ENCODE measurements at regions not wholly inside any gene's neighbourhood (a gene's known extent, or its start where the extent isn't known, plus 50 kb on each side); places are given as distances from the start of the nearest gene placed in this dataset.

GRCh38 chr17:45700171-45701090 is 83.7 kb upstream of the CRHR1 start:
- Histone ChIP-seq H3K9ac (ENCODE audit: low read length) (no peak overlapping the region), H3K9me3 (ENCODE audit: control insufficient read depth, low read length) (no peaks in the 10 kb centered on the region), H3K27me3 (ENCODE audit: control insufficient read depth, insufficient read depth, low read length) (no peaks in the 10 kb centered on the region)

GRCh38 chr17:45702666-45703266 is 81.4 kb upstream of the CRHR1 start:
- Histone ChIP-seq H3K9ac (ENCODE audit: low read length) (no peak overlapping the region), H3K9me3 (ENCODE audit: control insufficient read depth, low read length) (no peaks in the 10 kb centered on the region), H3K4me3 (ENCODE audit: low read length) (no peak overlapping the region), H3K4me1 (ENCODE audit: control insufficient read depth, insufficient read depth, low read length) (no peaks in the 10 kb centered on the region), H3K36me3 (ENCODE audit: control insufficient read depth, insufficient read depth, low read length) (no peaks in the 10 kb centered on the region), H3K27me3 (ENCODE audit: control insufficient read depth, insufficient read depth, low read length) (no peaks in the 10 kb centered on the region)

More at GRCh38 chr17:45700171-45701090, 83.7 kb upstream of the CRHR1 start:
- Histone ChIP-seq H3K4me1 (ENCODE audit: control insufficient read depth, insufficient read depth, low read length) (no peaks in the 10 kb centered on the region), H3K4me3 (ENCODE audit: low read length) (no peak overlapping the region), H3K36me3 (ENCODE audit: control insufficient read depth, insufficient read depth, low read length) (no peaks in the 10 kb centered on the region)

GRCh38 chr17:45703348-45703747 is 80.8 kb upstream of the CRHR1 start:
- H3K9ac ChIP-seq (ENCODE audit: low read length) = no peak overlapping the region
- no peaks in the 10 kb centered on the region for H3K9me3 ChIP-seq (ENCODE audit: control insufficient read depth, low read length)
- H3K27me3 ChIP-seq (ENCODE audit: control insufficient read depth, insufficient read depth, low read length) = no peaks in the 10 kb centered on the region
- H3K4me1 ChIP-seq (ENCODE audit: control insufficient read depth, insufficient read depth, low read length) = no peaks in the 10 kb centered on the region
- no peak overlapping the region for H3K4me3 ChIP-seq (ENCODE audit: low read length)
- H3K36me3 ChIP-seq (ENCODE audit: control insufficient read depth, insufficient read depth, low read length) = no peaks in the 10 kb centered on the region

GRCh38 chr17:45703806-45704205 is 80.3 kb upstream of the CRHR1 start:
- Histone ChIP-seq H3K27me3 (ENCODE audit: control insufficient read depth, insufficient read depth, low read length) (no peaks in the 10 kb centered on the region), H3K4me1 (ENCODE audit: control insufficient read depth, insufficient read depth, low read length) (no peaks in the 10 kb centered on the region), H3K4me3 (ENCODE audit: low read length) (no peak overlapping the region), H3K9ac (ENCODE audit: low read length) (no peak overlapping the region), H3K36me3 (ENCODE audit: control insufficient read depth, insufficient read depth, low read length) (no peaks in the 10 kb centered on the region), H3K9me3 (ENCODE audit: control insufficient read depth, low read length) (no peaks in the 10 kb centered on the region)

- H3K27me3 ChIP-seq (ENCODE audit: control insufficient read depth, insufficient read depth, low read length) = no peaks in the 10 kb centered on the region
- H3K9ac ChIP-seq (ENCODE audit: low read length) = no peak overlapping the region
- no peak overlapping the region for H3K4me3 ChIP-seq (ENCODE audit: low read length)
- no peaks in the 10 kb centered on the region for H3K36me3 ChIP-seq (ENCODE audit: control insufficient read depth, insufficient read depth, low read length)
- no peaks in the 10 kb centered on the region for H3K4me1 ChIP-seq (ENCODE audit: control insufficient read depth, insufficient read depth, low read length)
- no peaks in the 10 kb centered on the region for H3K9me3 ChIP-seq (ENCODE audit: control insufficient read depth, low read length)
These were observed 79.9 kb upstream of the CRHR1 start for GRCh38 chr17:45704251-45704650.

GRCh38 chr17:45705123-45706009 is 78.8 kb upstream of the CRHR1 start:
- Histone ChIP-seq H3K4me1 (ENCODE audit: control insufficient read depth, insufficient read depth, low read length) (no peaks in the 10 kb centered on the region), H3K27me3 (ENCODE audit: control insufficient read depth, insufficient read depth, low read length) (no peaks in the 10 kb centered on the region), H3K9me3 (ENCODE audit: control insufficient read depth, low read length) (no peaks in the 10 kb centered on the region), H3K36me3 (ENCODE audit: control insufficient read depth, insufficient read depth, low read length) (no peaks in the 10 kb centered on the region), H3K4me3 (ENCODE audit: low read length) (no peak overlapping the region), H3K9ac (ENCODE audit: low read length) (no peak overlapping the region)

GRCh38 chr17:45706033-45706432 is 78.1 kb upstream of the CRHR1 start:
- Histone ChIP-seq H3K4me1 (ENCODE audit: control insufficient read depth, insufficient read depth, low read length) (no peaks in the 10 kb centered on the region), H3K9ac (ENCODE audit: low read length) (no peak overlapping the region), H3K9me3 (ENCODE audit: control insufficient read depth, low read length) (no peaks in the 10 kb centered on the region), H3K4me3 (ENCODE audit: low read length) (no peak overlapping the region), H3K36me3 (ENCODE audit: control insufficient read depth, insufficient read depth, low read length) (no peaks in the 10 kb centered on the region), H3K27me3 (ENCODE audit: control insufficient read depth, insufficient read depth, low read length) (no peaks in the 10 kb centered on the region)

- Histone ChIP-seq H3K36me3 (ENCODE audit: control insufficient read depth, insufficient read depth, low read length) (no peaks in the 10 kb centered on the region), H3K27me3 (ENCODE audit: control insufficient read depth, insufficient read depth, low read length) (no peaks in the 10 kb centered on the region), H3K9me3 (ENCODE audit: control insufficient read depth, low read length) (no peaks in the 10 kb centered on the region), H3K9ac (ENCODE audit: low read length) (no peak overlapping the region), H3K4me1 (ENCODE audit: control insufficient read depth, insufficient read depth, low read length) (no peaks in the 10 kb centered on the region), H3K4me3 (ENCODE audit: low read length) (no peak overlapping the region)
These were observed 75.3 kb upstream of the CRHR1 start for GRCh38 chr17:45708707-45709290.

- Histone ChIP-seq H3K9me3 (ENCODE audit: control insufficient read depth, low read length) (no peaks in the 10 kb centered on the region), H3K27me3 (ENCODE audit: control insufficient read depth, insufficient read depth, low read length) (no peaks in the 10 kb centered on the region), H3K9ac (ENCODE audit: low read length) (no peak overlapping the region), H3K36me3 (ENCODE audit: control insufficient read depth, insufficient read depth, low read length) (no peaks in the 10 kb centered on the region), H3K4me1 (ENCODE audit: control insufficient read depth, insufficient read depth, low read length) (no peaks in the 10 kb centered on the region), H3K4me3 (ENCODE audit: low read length) (no peak overlapping the region)
These were observed 74.3 kb upstream of the CRHR1 start for GRCh38 chr17:45709728-45710288.

GRCh38 chr17:45715787-45716186 is 68.3 kb upstream of the CRHR1 start:
- Histone ChIP-seq H3K27me3 (ENCODE audit: control insufficient read depth, insufficient read depth, low read length) (peaks cover 5% of the 10 kb centered on the region), H3K4me3 (ENCODE audit: low read length) (no peak overlapping the region), H3K9me3 (ENCODE audit: control insufficient read depth, low read length) (no peaks in the 10 kb centered on the region)

GRCh38 chr17:45718791-45719190 is 65.3 kb upstream of the CRHR1 start:
- Histone ChIP-seq H3K4me1 (ENCODE audit: control insufficient read depth, insufficient read depth, low read length) (no peaks in the 10 kb centered on the region), H3K9ac (ENCODE audit: low read length) (no peak overlapping the region), H3K9me3 (ENCODE audit: control insufficient read depth, low read length) (no peaks in the 10 kb centered on the region), H3K4me3 (ENCODE audit: low read length) (no peak overlapping the region), H3K27me3 (ENCODE audit: control insufficient read depth, insufficient read depth, low read length) (peaks cover 8% of the 10 kb centered on the region), H3K36me3 (ENCODE audit: control insufficient read depth, insufficient read depth, low read length) (no peaks in the 10 kb centered on the region)

More at GRCh38 chr17:45715787-45716186, 68.3 kb upstream of the CRHR1 start:
- Histone ChIP-seq H3K36me3 (ENCODE audit: control insufficient read depth, insufficient read depth, low read length) (no peaks in the 10 kb centered on the region), H3K4me1 (ENCODE audit: control insufficient read depth, insufficient read depth, low read length) (no peaks in the 10 kb centered on the region), H3K9ac (ENCODE audit: low read length) (no peak overlapping the region)
